Ovary (tissue), 7 donors: ENCODE measurements at regions not wholly inside any gene's neighbourhood (a gene's known extent, or its start where the extent isn't known, plus 50 kb on each side); places are given as distances from the start of the nearest gene placed in this dataset.
"Not testable (repeated sequence)": the region's sequence is repeated elsewhere in the genome, so short reads cannot be mapped to it uniquely, and the experiment has no call there.

Experiments
- DNase-seq, 5 donors: peaks; one replicate each; pipeline ENCODE4 v3.0.0-alpha.2; 2019 to 2020
- H3K27ac ChIP-seq, 2 donors: fragments of 200-600 bp; one replicate each; pipeline versions ENCODE4 v1.5.1 to v1.8.0; 2019 to 2022
- H3K27me3 ChIP-seq: fragments of 200-600 bp; one replicate; pipeline ENCODE4 v1.8.0; 2022
- H3K36me3 ChIP-seq: fragments of 200-600 bp; sonication (generic); one replicate; pipeline ENCODE4 v1.5.1; 2019
- H3K4me1 ChIP-seq: one replicate; pipeline ENCODE4 v1.8.1; 2013; ENCODE audit warnings: mild to moderate bottlenecking, moderate library complexity; ENCODE audit not compliant: insufficient read depth
- H3K4me3 ChIP-seq: fragments of 200-600 bp; sonication (generic); one replicate; pipeline ENCODE4 v1.5.1; 2017
- H3K9me3 ChIP-seq, 2 donors: fragments of 200-600 bp in 1 of 2; sonication (generic) in 1 of 2; one replicate each; pipeline versions ENCODE4 v1.5.1 to v1.8.1; 2013 to 2019; ENCODE audit warnings: mild to moderate bottlenecking in 1 of 2, moderate library complexity in 1 of 2
- CTCF ChIP-seq, 3 donors: fragments of 450-650 bp in 2 of 3; fragments of 200-600 bp in 1 of 3; IDR thresholded peaks; one replicate each; pipeline versions ENCODE4 v1.5.1 to v1.8.0; 2016 to 2022; ENCODE audit warnings: antibody characterized with exemption in 3 of 3, mild to moderate bottlenecking in 1 of 3
- EP300 ChIP-seq: sonication (generic); formaldehyde crosslinking; IDR thresholded peaks from one replicate; pipeline ENCODE4 v1.6.1; 2017; ENCODE audit warnings: antibody characterized with exemption
- POLR2A ChIP-seq: fragments of 450-650 bp; IDR thresholded peaks from one replicate; pipeline ENCODE4 v1.6.1; 2017; ENCODE audit warnings: antibody characterized with exemption, mild to moderate bottlenecking, moderate library complexity
- WGBS, 3 donors: extraction: QIAGEN DNeasy Blood & Tissue Kit in 1 of 3; methylation state at CpG; one replicate each; pipeline versions ENCODE4 v1.1.5 to v1.1.7; 2013 to 2017; 5-methylcytosine and 5-hydroxymethylcytosine counted together
- intact Hi-C, 4 donors: fragments of 100-400 bp; cut with DNase I; formaldehyde crosslinking; loops; one replicate each; pipeline versions ENCODE4 v1.11.0 to v1.15.1; 2022 to 2023
- donor health status: DM: no; HTN: no; CAD: no; lungs with moderate emphysema.
- donor health status: DM: no; HTN: no; CAD: no.
- donor health status: Bipolar disorder and iron deficiency.
- donor health status: DM: no; HTN: no; CAD: no.
- donor health status: DM: yes; HTN: yes; CAD: no.

GRCh38 chr4:151524610-151525009 is 115.6 kb downstream of the FHIP1A start:
- Histone ChIP-seq H3K4me3 (no peak overlapping the region), H3K27me3 (no peaks in the 10 kb centered on the region), H3K4me1 (no peaks in the 10 kb centered on the region), H3K36me3 (no peaks in the 10 kb centered on the region), H3K27ac (no peak overlapping the region), H3K9me3 (no peaks in the 10 kb centered on the region)
- 67 to 72% (median 70%) methylated on average over 2 of the region's 2 CpGs for WGBS, 3 donors
- TF ChIP-seq EP300 (no peak), CTCF (IDR thresholded peaks at IDR 0.05) (no peak), POLR2A (no peak)
- no peak for DNase-seq
- intact Hi-C loops = no loop called here

- H3K27ac ChIP-seq, DNase-seq, H3K4me1 ChIP-seq, H3K36me3 ChIP-seq, H3K27me3 ChIP-seq, H3K4me3 ChIP-seq, H3K9me3 ChIP-seq, intact Hi-C loops: not testable (repeated sequence)
- 89 to 96% (median 93%) methylated on average over 12 to 27 of the region's 36 CpGs for WGBS, 3 donors
These were observed 117.5 kb downstream of the FHIP1A start for GRCh38 chr4:151526489-151526888.

GRCh38 chr4:151527699-151528098 is 118.7 kb downstream of the FHIP1A start:
- H3K36me3 ChIP-seq = no peaks in the 10 kb centered on the region
- TF ChIP-seq EP300 (no peak), POLR2A (no peak), CTCF (IDR thresholded peaks at IDR 0.05) (no peak)
- no peaks in the 10 kb centered on the region for H3K27me3 ChIP-seq
- intact Hi-C loops = no loop called here
- H3K9me3 ChIP-seq = no peaks in the 10 kb centered on the region
- WGBS, 3 donors = 73 to 80% (median 74%) methylated on average over 2 of the region's 2 CpGs
- H3K4me3 ChIP-seq = no peak overlapping the region
- H3K4me1 ChIP-seq = no peaks in the 10 kb centered on the region
- no peak overlapping the region for H3K27ac ChIP-seq
- no peak for DNase-seq

- Histone ChIP-seq H3K4me3 (no peak overlapping the region), H3K27me3 (no peaks in the 10 kb centered on the region), H3K36me3 (no peaks in the 10 kb centered on the region), H3K27ac (no peak overlapping the region), H3K4me1 (no peaks in the 10 kb centered on the region), H3K9me3 (no peaks in the 10 kb centered on the region)
- intact Hi-C loops = no loop called here
- 74 to 88% (median 78%) methylated on average over 2 of the region's 2 CpGs for WGBS, 3 donors
- TF ChIP-seq CTCF (IDR thresholded peaks at IDR 0.05) (no peak), EP300 (no peak), POLR2A (no peak)
- no peak for DNase-seq
These were observed 120.2 kb downstream of the FHIP1A start for GRCh38 chr4:151529187-151529586.

- no peaks in the 10 kb centered on the region for H3K36me3 ChIP-seq
- TF ChIP-seq EP300 = no peak
- no peak for TF ChIP-seq CTCF (IDR thresholded peaks at IDR 0.05)
- H3K4me3 ChIP-seq = no peak overlapping the region
- H3K27me3 ChIP-seq = no peaks in the 10 kb centered on the region
- 92 to 95% (median 94%) methylated on average over 2 of the region's 2 CpGs for WGBS, 3 donors
- H3K27ac ChIP-seq = no peak overlapping the region
- DNase-seq = no peak
- no peaks in the 10 kb centered on the region for H3K4me1 ChIP-seq
- H3K9me3 ChIP-seq = no peaks in the 10 kb centered on the region
- intact Hi-C loops = no loop called here
These were observed 121.3 kb downstream of the FHIP1A start for GRCh38 chr4:151530230-151530629.
